CD4-positive, CD25-positive, alpha-beta regulatory T cell (primary cell): ENCODE measurements at regions not wholly inside any gene's neighbourhood (a gene's known extent, or its start where the extent isn't known, plus 50 kb on each side); places are given as distances from the start of the nearest gene placed in this dataset.

Experiments used
- ATAC-seq, 2 donors: fragments of 150-1000 bp; cut with Tn5 transposase; one replicate each; pipeline ENCODE4 v1.10.0; 2021; ENCODE audit warnings: low read depth in 2 of 2, moderate number of reproducible peaks in 2 of 2, moderate library complexity in 1 of 2
- DNase-seq, 3 donors: peaks; one replicate each; pipeline versions ENCODE4 v3.0.0 to v3.0.0-alpha.2; 2012 to 2022; ENCODE audit warnings: mixed read lengths in 1 of 3
- H3K27ac ChIP-seq: one replicate; pipeline ENCODE4 v1.7.0; 2013; ENCODE audit warnings: mild to moderate bottlenecking, low read length; ENCODE audit not compliant: insufficient read depth, poor library complexity, severe bottlenecking
- H3K27me3 ChIP-seq: one replicate; pipeline ENCODE4 v1.7.0; 2013; ENCODE audit warnings: low read length; ENCODE audit not compliant: control insufficient read depth, insufficient read depth
- H3K36me3 ChIP-seq: one replicate; pipeline ENCODE4 v1.7.0; 2013; ENCODE audit warnings: mild to moderate bottlenecking, low read length, moderate library complexity; ENCODE audit not compliant: control insufficient read depth, insufficient read depth
- H3K4me1 ChIP-seq: 2 replicates; pipeline ENCODE4 v1.7.0; 2013; ENCODE audit warnings: mild to moderate bottlenecking, low read length; ENCODE audit not compliant: insufficient read depth, control insufficient read depth, poor library complexity, severe bottlenecking
- H3K4me3 ChIP-seq: one replicate; pipeline ENCODE4 v1.7.0; 2013; ENCODE audit warnings: low read depth, mild to moderate bottlenecking, low read length, moderate library complexity
- H3K9me3 ChIP-seq, 2 experiments: 1 replicate in 1 of 2; 2 replicates in 1 of 2; pipeline ENCODE4 v1.7.0; 2013; ENCODE audit warnings: low read length in 2 of 2, mild to moderate bottlenecking in 1 of 2, moderate library complexity in 1 of 2; ENCODE audit not compliant: control insufficient read depth in 2 of 2
- H3K27ac Mint-ChIP-seq, 3 donors: one replicate each; pipeline ENCODE4 v1.8.0; 2020 to 2022; ENCODE audit warnings: mild to moderate bottlenecking in 3 of 3, mixed read lengths in 3 of 3, moderate library complexity in 2 of 3
- H3K27me3 Mint-ChIP-seq: one replicate; pipeline ENCODE4 v1.8.0; 2022; ENCODE audit warnings: mild to moderate bottlenecking, mixed read lengths
- H3K36me3 Mint-ChIP-seq: one replicate; pipeline ENCODE4 v1.8.0; 2020; ENCODE audit warnings: mixed read lengths
- H3K4me1 Mint-ChIP-seq, 4 donors: one replicate each; pipeline ENCODE4 v1.8.0; 2020 to 2022; ENCODE audit warnings: mixed read lengths in 4 of 4, mild to moderate bottlenecking in 1 of 4
- H3K4me3 Mint-ChIP-seq, 4 donors: one replicate each; pipeline ENCODE4 v1.8.0; 2020 to 2022; ENCODE audit warnings: mild to moderate bottlenecking in 4 of 4, mixed read lengths in 4 of 4, moderate library complexity in 3 of 4
- H3K9me3 Mint-ChIP-seq, 7 donors: one replicate each; pipeline ENCODE4 v1.8.0; 2020 to 2022; ENCODE audit warnings: mixed read lengths in 7 of 7, mild to moderate bottlenecking in 3 of 7, moderate library complexity in 2 of 7

DNA sequence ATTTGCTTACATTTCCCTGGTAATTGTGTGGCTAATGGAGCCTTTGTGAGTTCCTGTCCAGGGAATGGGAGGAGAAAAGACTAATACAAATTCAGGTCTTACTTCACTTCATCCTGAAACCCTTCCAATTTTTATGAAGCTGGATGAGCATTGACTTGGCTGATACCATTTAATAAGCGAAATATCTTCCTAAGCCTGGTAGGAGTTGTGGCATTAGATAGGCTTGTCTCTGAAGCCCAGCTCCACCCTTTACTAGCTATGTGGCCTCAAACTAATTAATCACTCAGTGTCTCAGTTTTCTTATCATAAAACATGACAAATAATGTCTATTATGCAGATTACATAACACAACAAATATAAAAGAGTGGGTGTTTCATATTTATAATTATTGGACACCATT is 106.3 kb downstream of the FGF9 start:
- Histone ChIP-seq H3K36me3 (no peaks in the 10 kb centered on the region), H3K27ac (no peak overlapping the region), H3K27me3 (no peaks in the 10 kb centered on the region), H3K4me1 (no peaks in the 10 kb centered on the region), H3K4me3 (no peak overlapping the region), H3K9me3 (no peaks in the 10 kb centered on the region)
- peaks cover 0 to 6% (median 0%) of the 10 kb centered on the region in 7 donors for H3K9me3 Mint-ChIP-seq
- DNase-seq = no peak
- no peaks in the 10 kb centered on the region for H3K4me1 Mint-ChIP-seq
- ATAC-seq = no peak
- H3K36me3 Mint-ChIP-seq = no peaks in the 10 kb centered on the region
- H3K27me3 Mint-ChIP-seq = peaks cover 4% of the 10 kb centered on the region
- no peak overlapping the region for H3K4me3 Mint-ChIP-seq
- H3K27ac Mint-ChIP-seq = no peak overlapping the region

DNA sequence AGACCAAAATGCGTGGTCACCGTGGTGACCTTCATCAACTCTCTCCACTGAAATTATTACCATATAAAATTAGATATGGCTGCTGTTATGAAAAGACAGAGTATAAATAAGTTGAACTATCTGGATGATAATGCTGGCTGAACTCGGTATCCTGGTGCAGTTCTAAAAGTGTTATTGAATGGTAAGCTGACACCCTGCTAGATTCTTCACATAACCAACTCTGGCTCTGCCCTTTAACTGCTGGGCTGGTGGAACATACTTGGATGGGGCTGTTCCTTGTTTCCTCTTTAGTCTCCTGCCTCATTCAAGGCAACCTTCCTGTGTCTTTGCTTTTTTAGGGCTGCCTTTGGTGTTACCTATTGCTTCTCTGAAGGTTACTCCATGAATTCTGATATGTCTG is 106.9 kb downstream of the FGF9 start:
- Mint-ChIP-seq H3K9me3 (peaks cover 0 to 6% (median 0%) of the 10 kb centered on the region in 7 donors), H3K27ac (no peak overlapping the region), H3K4me3 (no peak overlapping the region), H3K27me3 (peaks cover 4% of the 10 kb centered on the region), H3K4me1 (no peaks in the 10 kb centered on the region), H3K36me3 (no peaks in the 10 kb centered on the region)
- Histone ChIP-seq H3K27ac (no peak overlapping the region), H3K4me3 (no peak overlapping the region), H3K36me3 (no peaks in the 10 kb centered on the region), H3K27me3 (no peaks in the 10 kb centered on the region), H3K9me3 (no peaks in the 10 kb centered on the region), H3K4me1 (no peaks in the 10 kb centered on the region)
- no peak for DNase-seq
- no peak for ATAC-seq

DNA sequence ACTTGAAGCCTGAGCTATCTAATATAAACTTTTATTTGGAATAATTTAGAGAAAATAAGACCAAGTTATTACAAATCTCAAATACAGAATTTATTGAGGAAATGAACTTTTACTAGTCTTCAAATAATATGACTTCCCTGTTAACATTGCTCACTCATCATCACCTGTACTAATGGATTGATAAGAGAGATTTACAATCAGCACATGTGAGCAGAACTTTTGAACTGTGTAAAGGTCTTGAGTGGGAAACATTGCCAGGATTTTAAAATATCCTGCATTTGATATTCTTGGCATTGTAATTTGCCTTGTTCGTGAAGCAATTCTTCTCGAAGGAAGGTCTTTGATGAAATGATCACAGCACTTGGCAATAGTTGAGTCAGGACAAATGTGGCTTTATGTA is 111.9 kb downstream of the FGF9 start:
- peaks cover 0 to 5% (median 0%) of the 10 kb centered on the region in 7 donors for H3K9me3 Mint-ChIP-seq
- Histone ChIP-seq H3K9me3 (no peaks in the 10 kb centered on the region), H3K36me3 (no peaks in the 10 kb centered on the region), H3K27ac (no peak overlapping the region), H3K4me1 (no peaks in the 10 kb centered on the region), H3K27me3 (no peaks in the 10 kb centered on the region), H3K4me3 (no peak overlapping the region)
- no peak overlapping the region for H3K27ac Mint-ChIP-seq
- no peak for ATAC-seq
- H3K27me3 Mint-ChIP-seq = no peaks in the 10 kb centered on the region
- no peaks in the 10 kb centered on the region for H3K36me3 Mint-ChIP-seq
- H3K4me1 Mint-ChIP-seq = no peaks in the 10 kb centered on the region
- no peak for DNase-seq
- no peak overlapping the region for H3K4me3 Mint-ChIP-seq

DNA sequence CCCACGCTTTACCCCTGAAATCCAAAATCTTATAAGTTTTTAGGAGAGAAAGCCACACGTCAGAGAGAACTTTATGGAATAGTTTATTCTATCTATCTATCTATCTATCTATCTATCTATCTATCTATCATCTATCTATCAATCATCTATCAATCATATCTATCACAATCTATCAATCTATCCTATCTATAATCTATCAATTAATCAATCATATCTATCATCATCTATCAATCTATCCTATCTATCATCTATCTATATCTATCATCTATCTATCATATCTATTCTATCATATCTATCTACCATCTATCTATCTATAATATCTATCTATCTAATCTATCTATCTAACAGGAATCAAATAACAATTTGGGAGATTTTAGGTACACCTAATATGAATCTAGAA is 115.1 kb downstream of the FGF9 start:
- Mint-ChIP-seq H3K4me1 (no peaks in the 10 kb centered on the region), H3K4me3 (no peak overlapping the region), H3K27me3 (no peaks in the 10 kb centered on the region), H3K27ac (no peak overlapping the region), H3K36me3 (no peaks in the 10 kb centered on the region), H3K9me3 (peaks cover 0 to 6% (median 0%) of the 10 kb centered on the region in 7 donors)
- Histone ChIP-seq H3K4me3 (no peak overlapping the region), H3K27me3 (no peaks in the 10 kb centered on the region), H3K27ac (no peak overlapping the region), H3K9me3 (no peaks in the 10 kb centered on the region), H3K36me3 (no peaks in the 10 kb centered on the region), H3K4me1 (no peaks in the 10 kb centered on the region)
- DNase-seq = no peak
- no peak for ATAC-seq

DNA sequence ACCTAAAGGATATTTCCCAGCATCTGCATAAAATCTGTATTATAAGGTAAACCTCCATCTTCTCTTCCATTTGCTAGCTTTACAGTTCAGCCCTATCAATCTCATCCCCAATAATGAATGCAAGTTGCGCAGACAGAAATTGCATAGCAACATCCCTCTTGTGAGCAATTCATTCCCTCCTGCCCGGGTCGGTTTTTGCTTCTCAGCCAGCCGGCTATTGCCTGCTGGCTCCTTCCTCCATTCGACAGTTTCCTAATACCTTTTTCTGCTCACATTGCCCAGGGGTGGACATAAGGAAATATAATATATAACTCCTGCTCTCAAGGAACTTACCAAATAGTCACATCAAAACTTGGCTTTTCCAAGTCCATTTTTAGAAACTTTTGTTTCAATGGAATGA is 125.2 kb downstream of the FGF9 start:
- H3K9me3 ChIP-seq = no peaks in the 10 kb centered on the region
- Mint-ChIP-seq H3K36me3 (no peaks in the 10 kb centered on the region), H3K4me1 (no peaks in the 10 kb centered on the region), H3K9me3 (peaks cover 0 to 1% (median 0%) of the 10 kb centered on the region in 7 donors), H3K27me3 (no peaks in the 10 kb centered on the region), H3K4me3 (no peak overlapping the region), H3K27ac (no peak overlapping the region)
- no peak for DNase-seq
- no peaks in the 10 kb centered on the region for H3K27me3 ChIP-seq
- no peak overlapping the region for H3K27ac ChIP-seq
- no peaks in the 10 kb centered on the region for H3K36me3 ChIP-seq
- no peak for ATAC-seq
- no peak overlapping the region for H3K4me3 ChIP-seq
- no peaks in the 10 kb centered on the region for H3K4me1 ChIP-seq

DNA sequence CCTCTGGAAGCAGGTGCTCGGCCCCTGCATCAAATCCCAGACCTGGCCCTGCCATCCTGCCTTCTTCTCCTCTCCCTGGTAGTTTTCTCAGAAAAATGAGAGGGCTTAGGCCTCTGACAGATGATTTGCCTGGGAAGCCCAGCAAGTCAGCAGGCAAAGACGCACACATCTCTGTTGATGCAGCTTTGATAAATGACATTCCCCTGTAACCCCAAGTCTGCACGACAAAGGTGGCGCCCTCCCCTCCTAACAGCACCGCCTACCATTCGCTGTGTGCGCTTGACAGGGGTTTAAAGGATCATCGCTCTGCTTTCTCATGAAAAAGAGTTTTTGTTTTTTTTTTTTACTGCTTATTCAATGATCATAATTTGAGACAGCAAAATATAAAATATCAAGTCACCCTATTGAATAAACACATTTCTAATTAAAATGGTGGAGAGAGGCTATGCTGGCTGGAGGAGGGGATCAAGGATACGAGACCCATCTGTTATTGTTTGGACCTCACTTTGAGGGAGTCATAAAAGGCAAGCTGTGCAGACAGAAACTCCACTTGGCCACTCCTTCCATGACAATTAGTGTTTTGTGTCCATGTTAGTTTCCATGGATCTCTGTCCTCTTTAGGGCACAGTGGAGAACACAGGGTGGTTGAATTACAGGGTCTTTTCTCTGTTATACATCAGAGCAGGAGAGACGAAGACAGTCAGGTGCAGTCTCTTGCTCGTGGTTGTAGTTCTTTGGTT is 126.1 kb downstream of the FGF9 start:
- H3K36me3 Mint-ChIP-seq = no peaks in the 10 kb centered on the region
- H3K4me3 Mint-ChIP-seq = no peak overlapping the region
- no peaks in the 10 kb centered on the region for H3K4me1 Mint-ChIP-seq
- H3K9me3 Mint-ChIP-seq = peaks cover 0 to 2% (median 0%) of the 10 kb centered on the region in 7 donors
- peaks cover 4% of the 10 kb centered on the region for H3K27me3 Mint-ChIP-seq
- H3K27me3 ChIP-seq = peaks cover under 1% of the 10 kb centered on the region
- H3K36me3 ChIP-seq = no peaks in the 10 kb centered on the region
- H3K27ac Mint-ChIP-seq = no peak overlapping the region
- no peak overlapping the region for H3K27ac ChIP-seq
- H3K4me3 ChIP-seq = no peak overlapping the region
- no peaks in the 10 kb centered on the region for H3K4me1 ChIP-seq
- no peak for ATAC-seq
- no peak for DNase-seq
- no peaks in the 10 kb centered on the region for H3K9me3 ChIP-seq

DNA sequence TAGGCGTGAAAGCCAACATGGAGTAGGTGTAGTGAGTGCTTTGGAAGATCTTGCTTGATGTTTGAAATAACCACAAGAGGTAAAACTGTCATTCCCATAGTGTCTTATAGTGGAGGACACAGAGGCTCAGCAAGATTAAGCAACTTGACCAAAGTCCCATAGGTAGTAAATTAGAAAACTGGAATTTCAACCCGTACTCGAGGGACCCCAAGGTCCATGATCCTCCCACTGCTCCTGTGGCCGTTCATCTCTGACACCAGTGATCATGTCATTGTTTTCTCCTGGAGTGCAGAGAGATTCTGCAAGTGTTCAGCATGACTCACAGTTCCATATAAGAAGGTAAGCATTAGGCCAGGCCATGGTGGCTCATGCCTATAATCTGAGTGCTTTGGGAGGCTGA is 126.9 kb downstream of the FGF9 start:
- H3K9me3 Mint-ChIP-seq = peaks cover 0 to 5% (median 0%) of the 10 kb centered on the region in 7 donors
- H3K27ac Mint-ChIP-seq = no peak overlapping the region
- Histone ChIP-seq H3K27ac (no peak overlapping the region), H3K36me3 (no peaks in the 10 kb centered on the region), H3K4me1 (no peaks in the 10 kb centered on the region), H3K4me3 (no peak overlapping the region), H3K9me3 (no peaks in the 10 kb centered on the region), H3K27me3 (peaks cover 2% of the 10 kb centered on the region)
- ATAC-seq = no peak
- no peak for DNase-seq
- H3K36me3 Mint-ChIP-seq = no peaks in the 10 kb centered on the region
- H3K4me1 Mint-ChIP-seq = no peaks in the 10 kb centered on the region
- H3K27me3 Mint-ChIP-seq = peaks cover 4% of the 10 kb centered on the region
- H3K4me3 Mint-ChIP-seq = no peak overlapping the region

DNA sequence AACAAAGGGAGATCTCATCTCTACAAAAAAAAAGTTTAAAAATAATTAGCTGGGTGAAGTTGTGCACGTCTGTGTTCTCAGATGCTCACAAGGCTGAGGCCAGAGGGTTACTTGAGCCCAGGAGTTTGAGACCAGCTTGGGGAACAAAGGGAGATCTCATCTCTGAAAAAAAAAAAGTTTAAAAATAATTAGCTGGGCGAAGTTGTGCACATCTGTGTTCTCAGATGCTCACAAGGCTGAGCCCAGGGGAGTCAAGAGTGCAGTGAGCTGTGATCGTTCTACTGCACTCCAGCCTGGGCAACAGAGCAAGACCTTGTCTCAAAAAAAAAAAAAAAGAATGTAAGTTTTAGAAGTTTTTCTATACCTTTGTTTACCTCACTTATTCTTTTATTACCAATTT is 127.3 kb downstream of the FGF9 start:
- no peaks in the 10 kb centered on the region for H3K4me1 Mint-ChIP-seq
- ATAC-seq = no peak

More for the DNA sequence above, 127.3 kb downstream of the FGF9 start:
- peaks cover 0 to 5% (median 0%) of the 10 kb centered on the region in 7 donors for H3K9me3 Mint-ChIP-seq
- no peaks in the 10 kb centered on the region for H3K36me3 ChIP-seq
- no peaks in the 10 kb centered on the region for H3K4me1 ChIP-seq
- H3K27ac ChIP-seq = no peak overlapping the region
- H3K27me3 Mint-ChIP-seq = peaks cover 4% of the 10 kb centered on the region
- no peaks in the 10 kb centered on the region for H3K36me3 Mint-ChIP-seq
- no peak overlapping the region for H3K4me3 Mint-ChIP-seq
- H3K27ac Mint-ChIP-seq = no peak overlapping the region
- no peaks in the 10 kb centered on the region for H3K9me3 ChIP-seq
- peaks cover 2% of the 10 kb centered on the region for H3K27me3 ChIP-seq
- no peak for DNase-seq
- H3K4me3 ChIP-seq = no peak overlapping the region
